ENCODE measurements at regions not wholly inside any gene's neighbourhood (a gene's known extent, or its start where the extent isn't known, plus 50 kb on each side); places are given as distances from the start of the nearest gene placed in this dataset.
"Not testable (repeated sequence)": the region's sequence is repeated elsewhere in the genome, so short reads cannot be mapped to it uniquely, and the experiment has no call there.

- FAIRE-seq (no peak), DNase-seq (ENCODE audit: low spot score) (no peak)
Observed at GRCh38 chr3:70517124-70517890, 204.9 kb upstream of the MDFIC2 start.

GRCh38 chr3:70516076-70516475 is 203.6 kb upstream of the MDFIC2 start:
- FAIRE-seq, result no peak
- no peak for DNase-seq (ENCODE audit: low spot score)

GRCh38 chr3:70507486-70507885 is 195.0 kb upstream of the MDFIC2 start:
- DNase-seq (ENCODE audit: low spot score) (no peak), FAIRE-seq (no peak)

- FAIRE-seq, result no peak
- no peak for DNase-seq (ENCODE audit: low spot score)
Observed at GRCh38 chr3:70506775-70507174, 194.3 kb upstream of the MDFIC2 start.

GRCh38 chr3:70501561-70501960 is 189.1 kb upstream of the MDFIC2 start:
- DNase-seq (ENCODE audit: low spot score) (no peak), FAIRE-seq (no peak)

- FAIRE-seq, result no peak
Observed at GRCh38 chr3:70488816-70489215, 176.4 kb upstream of the MDFIC2 start.

GRCh38 chr3:70488131-70488530 is 175.7 kb upstream of the MDFIC2 start:
- no peak for FAIRE-seq
- no peak for DNase-seq (ENCODE audit: low spot score)

More at GRCh38 chr3:70488816-70489215, 176.4 kb upstream of the MDFIC2 start:
- DNase-seq (ENCODE audit: low spot score), result no peak

- no peak for FAIRE-seq
- DNase-seq (ENCODE audit: low spot score), result no peak
Observed at GRCh38 chr3:70486414-70487017, 174.1 kb upstream of the MDFIC2 start.

- DNase-seq (ENCODE audit: low spot score) (no peak), FAIRE-seq (no peak)
Observed at GRCh38 chr3:70476174-70476573, 163.7 kb upstream of the MDFIC2 start.

- FAIRE-seq (no peak), DNase-seq (ENCODE audit: low spot score) (no peak)
Observed at GRCh38 chr3:70471464-70472342, 159.3 kb upstream of the MDFIC2 start.

GRCh38 chr3:70466096-70466495 is 153.7 kb upstream of the MDFIC2 start:
- FAIRE-seq (no peak), DNase-seq (ENCODE audit: low spot score) (no peak)

GRCh38 chr3:70464876-70465275 is 152.4 kb upstream of the MDFIC2 start:
- FAIRE-seq (no peak), DNase-seq (ENCODE audit: low spot score) (no peak)

- FAIRE-seq, result no peak
- no peak for DNase-seq (ENCODE audit: low spot score)
Observed at GRCh38 chr3:70464465-70464864, 152.0 kb upstream of the MDFIC2 start.

GRCh38 chr3:70450220-70450619 is 137.8 kb upstream of the MDFIC2 start:
- FAIRE-seq; DNase-seq (ENCODE audit: low spot score): not testable (repeated sequence)

- DNase-seq (ENCODE audit: low spot score); FAIRE-seq: not testable (repeated sequence)
Observed at GRCh38 chr3:70435422-70435821, 123.0 kb upstream of the MDFIC2 start.

GRCh38 chr3:70433091-70433490 is 120.7 kb upstream of the MDFIC2 start:
- no peak for FAIRE-seq
- no peak for DNase-seq (ENCODE audit: low spot score)

GRCh38 chr3:70431911-70432310 is 119.5 kb upstream of the MDFIC2 start:
- FAIRE-seq, result no peak

GRCh38 chr3:70426071-70426470 is 113.6 kb upstream of the MDFIC2 start:
- DNase-seq (ENCODE audit: low spot score) (no peak), FAIRE-seq (no peak)

More at GRCh38 chr3:70431911-70432310, 119.5 kb upstream of the MDFIC2 start:
- no peak for DNase-seq (ENCODE audit: low spot score)

- FAIRE-seq, result no peak
- DNase-seq (ENCODE audit: low spot score), result no peak
Observed at GRCh38 chr3:70421506-70421905, 109.1 kb upstream of the MDFIC2 start.

- no peak for FAIRE-seq
- DNase-seq (ENCODE audit: low spot score), result no peak
Observed at GRCh38 chr3:70409018-70409417, 96.6 kb upstream of the MDFIC2 start.

GRCh38 chr3:70400194-70400593 is 87.8 kb upstream of the MDFIC2 start:
- FAIRE-seq, result no peak

More at GRCh38 chr3:70400194-70400593, 87.8 kb upstream of the MDFIC2 start:
- no peak for DNase-seq (ENCODE audit: low spot score)

Measured in urothelium cell line (cell line).